Right renal pelvis (tissue), 4 donors: ENCODE measurements at regions not wholly inside any gene's neighbourhood (a gene's known extent, or its start where the extent isn't known, plus 50 kb on each side); places are given as distances from the start of the nearest gene placed in this dataset.

Source experiments
- DNase-seq, 4 donors: peaks; one replicate each; pipeline ENCODE4 v3.0.0-alpha.2; 2013; ENCODE audit warnings: low read depth in 4 of 4, low spot score in 3 of 4, missing footprints in 1 of 4

GRCh38 chr1:212525479-212526110, 83.0 kb upstream of the ATF3 start:
- no peak for DNase-seq

GRCh38 chr1:212526111-212526491, 82.5 kb upstream of the ATF3 start:
- no peak for DNase-seq

- no peak for DNase-seq
These were observed 80.1 kb upstream of the ATF3 start for GRCh38 chr1:212528501-212528900.

- DNase-seq, result no peak
These were observed 79.3 kb upstream of the ATF3 start for GRCh38 chr1:212529211-212529741.

- no peak for DNase-seq
These were observed 77.3 kb upstream of the ATF3 start for GRCh38 chr1:212531267-212531666.

GRCh38 chr1:212531796-212532195, 76.8 kb upstream of the ATF3 start:
- no peak for DNase-seq

GRCh38 chr1:212532469-212533147, 76.0 kb upstream of the ATF3 start:
- no peak for DNase-seq

GRCh38 chr1:212533148-212533517, 75.4 kb upstream of the ATF3 start:
- DNase-seq, result no peak

GRCh38 chr1:212536586-212536985, 72.0 kb upstream of the ATF3 start:
- DNase-seq, result no peak

- DNase-seq, result no peak
These were observed 71.0 kb upstream of the ATF3 start for GRCh38 chr1:212537610-212538009.

- DNase-seq, result no peak
These were observed 68.7 kb upstream of the ATF3 start for GRCh38 chr1:212539737-212540430.

GRCh38 chr1:212542761-212543187, 65.8 kb upstream of the ATF3 start:
- no peak for DNase-seq

- no peak for DNase-seq
These were observed 64.5 kb upstream of the ATF3 start for GRCh38 chr1:212544110-212544509.

GRCh38 chr1:212545941-212546635, 62.5 kb upstream of the ATF3 start:
- no peak for DNase-seq

GRCh38 chr1:212549503-212550017, 59.0 kb upstream of the ATF3 start:
- DNase-seq, result no peak

- DNase-seq, result no peak
These were observed 56.6 kb upstream of the ATF3 start for GRCh38 chr1:212551929-212552328.

- DNase-seq, result no peak
These were observed 54.9 kb upstream of the ATF3 start for GRCh38 chr1:212553676-212554075.

GRCh38 chr1:212554401-212554800, 54.2 kb upstream of the ATF3 start:
- DNase-seq, result no peak

- DNase-seq, result no peak
These were observed 53.1 kb upstream of the ATF3 start for GRCh38 chr1:212555426-212555825.

- DNase-seq, result no peak
These were observed 51.6 kb upstream of the ATF3 start for GRCh38 chr1:212556822-212557549.
